ENCODE measurements at regions not wholly inside any gene's neighbourhood (a gene's known extent, or its start where the extent isn't known, plus 50 kb on each side); places are given as distances from the start of the nearest gene placed in this dataset.

- Mint-ChIP-seq H3K36me3 (ENCODE audit: low read depth) (peaks cover 12% of the 10 kb centered on the region), H3K27ac (no peak overlapping the region), H3K4me3 (no peak overlapping the region), H3K4me1 (ENCODE audit: low read depth) (no peaks in the 10 kb centered on the region), H3K27me3 (ENCODE audit: insufficient read depth) (no peaks in the 10 kb centered on the region; the same call in 1 of the 2 replicates), H3K9me3 (peaks cover 66% of the 10 kb centered on the region)
- TF ChIP-seq CTCF (IDR thresholded peaks at IDR 0.05) = no peak
- no peak for DNase-seq
These were observed 331.8 kb upstream of the MYT1L start for GRCh38 chr2:2662847-2663356.

- Mint-ChIP-seq H3K27me3 (ENCODE audit: insufficient read depth) (no peaks in the 10 kb centered on the region; the same call in 1 of the 2 replicates), H3K36me3 (ENCODE audit: low read depth) (peaks cover 12% of the 10 kb centered on the region), H3K27ac (no peak overlapping the region), H3K4me3 (no peak overlapping the region), H3K4me1 (ENCODE audit: low read depth) (no peaks in the 10 kb centered on the region), H3K9me3 (peaks cover 64% of the 10 kb centered on the region)
- TF ChIP-seq CTCF (IDR thresholded peaks at IDR 0.05) = no peak
- no peak for DNase-seq
These were observed 331.2 kb upstream of the MYT1L start for GRCh38 chr2:2662037-2662846.

GRCh38 chr2:2660789-2661355 lies 329.8 kb upstream of the MYT1L start:
- no peak for DNase-seq
- Mint-ChIP-seq H3K27ac (no peak overlapping the region), H3K36me3 (ENCODE audit: low read depth) (peaks cover 12% of the 10 kb centered on the region), H3K4me3 (no peak overlapping the region), H3K27me3 (ENCODE audit: insufficient read depth) (no peaks in the 10 kb centered on the region; the same call in 1 of the 2 replicates), H3K9me3 (peaks cover 59% of the 10 kb centered on the region), H3K4me1 (ENCODE audit: low read depth) (no peaks in the 10 kb centered on the region)
- no peak for TF ChIP-seq CTCF (IDR thresholded peaks at IDR 0.05)

- Mint-ChIP-seq H3K27ac (no peak overlapping the region), H3K4me3 (no peak overlapping the region), H3K9me3 (peaks cover 41% of the 10 kb centered on the region), H3K27me3 (ENCODE audit: insufficient read depth) (no peaks in the 10 kb centered on the region; the same call in 1 of the 2 replicates), H3K36me3 (ENCODE audit: low read depth) (no peaks in the 10 kb centered on the region), H3K4me1 (ENCODE audit: low read depth) (no peaks in the 10 kb centered on the region)
- no peak for TF ChIP-seq CTCF (IDR thresholded peaks at IDR 0.05)
- no peak for DNase-seq
These were observed 326.3 kb upstream of the MYT1L start for GRCh38 chr2:2657121-2657962.

All from HFFc6 (cell line).